SU-DHL-6 (cell line): ENCODE measurements at regions not wholly inside any gene's neighbourhood (a gene's known extent, or its start where the extent isn't known, plus 50 kb on each side); places are given as distances from the start of the nearest gene placed in this dataset.

Source experiments
- H2AFZ ChIP-seq: fragments of 200-600 bp; sonication (generic); 2 replicates; pipeline ENCODE4 v1.6.1; 2014; ENCODE audit warnings: low read depth, mild to moderate bottlenecking, moderate library complexity, mixed read lengths, antibody characterized with exemption, low read length; ENCODE audit not compliant: severe bottlenecking
- H3F3A ChIP-seq: fragments of 200-600 bp; shearing (Covaris generic); 2 replicates; pipeline ENCODE4 v1.6.0; 2016; ENCODE audit warnings: antibody characterized with exemption, mild to moderate bottlenecking; ENCODE audit not compliant: insufficient read depth
- H3K27ac ChIP-seq: fragments of 200-600 bp; sonication (generic); 2 replicates; pipeline ENCODE4 v1.5.1; 2016; ENCODE audit warnings: low read depth, mild to moderate bottlenecking, low read length, moderate library complexity, mixed read lengths
- H3K27me3 ChIP-seq: fragments of 200-600 bp; sonication (generic), shearing (Covaris generic); 2 replicates; pipeline ENCODE4 v1.6.0; 2014; ENCODE audit warnings: mild to moderate bottlenecking, low read length
- H3K36me3 ChIP-seq: fragments of 200-600 bp; sonication (generic); 2 replicates; pipeline ENCODE4 v1.6.1; 2014; ENCODE audit warnings: mild to moderate bottlenecking, low read length, mixed read lengths
- H3K4me2 ChIP-seq: fragments of 300-600, 200-600 bp; shearing (Covaris generic), sonication (generic); 2 replicates; pipeline ENCODE4 v1.6.0; 2014; ENCODE audit warnings: low read length, low read depth, mild to moderate bottlenecking; ENCODE audit not compliant: poor library complexity, severe bottlenecking
- H3K4me3 ChIP-seq: fragments of 200-600 bp; sonication (generic); 2 replicates; pipeline ENCODE4 v1.5.1; 2014; ENCODE audit warnings: antibody characterized with exemption, low read length, mild to moderate bottlenecking, mixed read lengths; ENCODE audit not compliant: insufficient read depth, poor library complexity, severe bottlenecking
- H3K79me2 ChIP-seq: fragments of 200-600 bp; sonication (generic); 2 replicates; pipeline ENCODE4 v1.6.1; 2014; ENCODE audit warnings: mild to moderate bottlenecking, low read length, moderate library complexity; ENCODE audit not compliant: insufficient read depth
- H3K9ac ChIP-seq: fragments of 200-600 bp; sonication (generic); 2 replicates; pipeline ENCODE4 v1.7.0; 2014; ENCODE audit warnings: mild to moderate bottlenecking, low read length
- H3K9me2 ChIP-seq: fragments of 200-600 bp; sonication (generic); replicated peaks from 2 replicates; pipeline ENCODE4 v1.6.1; 2014; ENCODE audit warnings: low read length; ENCODE audit not compliant: insufficient read depth
- H3K9me3 ChIP-seq: fragments of 200-600 bp; sonication (generic); 2 replicates; pipeline ENCODE4 v1.6.1; 2014; ENCODE audit warnings: low read length, mixed read lengths; ENCODE audit not compliant: insufficient read depth
- H4K20me1 ChIP-seq: fragments of 200-600 bp; sonication (generic); 2 replicates; pipeline ENCODE4 v1.6.1; 2014; ENCODE audit warnings: low read depth, mild to moderate bottlenecking, antibody characterized with exemption, low read length, moderate library complexity, mixed read lengths
- EZH2phosphoT487 ChIP-seq: fragments of 200-600 bp; sonication (generic), shearing (Covaris generic); conservative IDR thresholded peaks from 2 replicates; pipeline ENCODE4 v1.6.1; 2018; ENCODE audit warnings: mild to moderate bottlenecking, antibody characterized with exemption, low read length, moderate library complexity, mixed read lengths
- TF ChIP-seq, protein P1 (sequence below): fragments of 200-600 bp; sonication (generic); IDR thresholded peaks from one replicate; pipeline ENCODE4 v1.5.1; 2017; ENCODE audit warnings: antibody characterized with exemption, mild to moderate bottlenecking, low read length, moderate library complexity; ENCODE audit not compliant: insufficient read depth, poor library complexity, severe bottlenecking

DNA sequence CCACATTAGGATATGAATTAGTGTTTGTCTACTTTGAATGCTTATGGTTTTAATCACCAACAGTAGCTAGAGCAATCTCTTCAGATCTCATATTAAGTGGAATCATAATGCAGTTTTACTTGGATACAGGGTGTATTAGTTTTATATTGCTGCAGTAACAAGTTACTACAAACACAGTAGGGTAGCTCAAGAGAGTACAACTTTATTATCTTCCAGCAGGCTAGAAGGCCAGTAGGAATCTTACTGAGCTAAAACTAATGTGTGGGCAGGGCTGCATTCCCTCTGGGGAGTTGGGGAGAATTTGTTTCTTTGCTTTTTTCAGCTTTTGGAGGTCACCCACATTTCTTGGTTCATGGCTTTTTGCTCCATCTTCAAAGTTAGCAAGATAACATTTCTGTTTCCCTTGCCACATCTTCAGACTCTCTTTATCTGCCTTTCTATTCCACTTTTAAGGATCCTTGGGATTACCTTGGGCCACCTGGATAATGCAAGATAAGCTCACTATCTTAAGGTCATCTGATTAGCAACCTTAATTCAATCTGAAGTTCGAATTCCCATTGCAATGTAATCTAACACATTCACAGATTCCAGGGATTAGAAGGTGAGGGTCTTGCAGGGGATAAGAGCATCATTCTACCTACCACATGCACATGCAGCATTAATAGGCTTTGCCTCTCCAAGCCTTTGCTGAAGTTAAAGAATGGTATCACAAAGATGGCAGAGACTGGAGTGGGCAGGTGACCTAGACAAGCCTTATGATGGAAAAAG, 134.1 kb upstream of the SLC10A2 start:
- TF ChIP-seq, protein P1, sequence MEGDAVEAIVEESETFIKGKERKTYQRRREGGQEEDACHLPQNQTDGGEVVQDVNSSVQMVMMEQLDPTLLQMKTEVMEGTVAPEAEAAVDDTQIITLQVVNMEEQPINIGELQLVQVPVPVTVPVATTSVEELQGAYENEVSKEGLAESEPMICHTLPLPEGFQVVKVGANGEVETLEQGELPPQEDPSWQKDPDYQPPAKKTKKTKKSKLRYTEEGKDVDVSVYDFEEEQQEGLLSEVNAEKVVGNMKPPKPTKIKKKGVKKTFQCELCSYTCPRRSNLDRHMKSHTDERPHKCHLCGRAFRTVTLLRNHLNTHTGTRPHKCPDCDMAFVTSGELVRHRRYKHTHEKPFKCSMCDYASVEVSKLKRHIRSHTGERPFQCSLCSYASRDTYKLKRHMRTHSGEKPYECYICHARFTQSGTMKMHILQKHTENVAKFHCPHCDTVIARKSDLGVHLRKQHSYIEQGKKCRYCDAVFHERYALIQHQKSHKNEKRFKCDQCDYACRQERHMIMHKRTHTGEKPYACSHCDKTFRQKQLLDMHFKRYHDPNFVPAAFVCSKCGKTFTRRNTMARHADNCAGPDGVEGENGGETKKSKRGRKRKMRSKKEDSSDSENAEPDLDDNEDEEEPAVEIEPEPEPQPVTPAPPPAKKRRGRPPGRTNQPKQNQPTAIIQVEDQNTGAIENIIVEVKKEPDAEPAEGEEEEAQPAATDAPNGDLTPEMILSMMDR = no peak
- TF ChIP-seq EZH2phosphoT487 = no peak
- H3K27me3 ChIP-seq = no peaks in the 10 kb centered on the region
- no peaks in the 10 kb centered on the region for H3F3A ChIP-seq

GRCh38 chr13:103199380-103200088, 133.3 kb upstream of the SLC10A2 start:
- Histone ChIP-seq H3K4me2 (no peak overlapping the region), H3K27ac (no peak overlapping the region), H3F3A (no peaks in the 10 kb centered on the region), H3K27me3 (no peaks in the 10 kb centered on the region), H3K9me2 (0 out of 2 replicates have a peak, but pooled peaks cover 3% of the 10 kb centered on the region), H3K9ac (no peak overlapping the region), H3K79me2 (no peaks in the 10 kb centered on the region), H4K20me1 (no peaks in the 10 kb centered on the region), H3K36me3 (no peaks in the 10 kb centered on the region), H2AFZ (no peak overlapping the region), H3K9me3 (peaks cover 15% of the 10 kb centered on the region; the same call in 1 of the 2 replicates), H3K4me3 (no peak overlapping the region)
- no peak for TF ChIP-seq EZH2phosphoT487
- TF ChIP-seq, protein P1 = no peak

More for the DNA sequence above, 134.1 kb upstream of the SLC10A2 start:
- no peaks in the 10 kb centered on the region for H3K36me3 ChIP-seq
- H3K27ac ChIP-seq = no peak overlapping the region
- 0 out of 2 replicates have a peak, but pooled peaks cover 3% of the 10 kb centered on the region for H3K9me2 ChIP-seq
- H3K4me3 ChIP-seq = no peak overlapping the region
- no peak overlapping the region for H3K9ac ChIP-seq
- no peak overlapping the region for H2AFZ ChIP-seq
- H3K79me2 ChIP-seq = no peaks in the 10 kb centered on the region
- no peak overlapping the region for H3K4me2 ChIP-seq
- peaks cover 15% of the 10 kb centered on the region; the same call in 1 of the 2 replicates for H3K9me3 ChIP-seq
- H4K20me1 ChIP-seq = no peaks in the 10 kb centered on the region

GRCh38 chr13:103196356-103196755, 130.1 kb upstream of the SLC10A2 start:
- Histone ChIP-seq H3K4me3 (no peak overlapping the region), H3K9ac (no peak overlapping the region), H3K4me2 (no peak overlapping the region), H3F3A (no peaks in the 10 kb centered on the region), H2AFZ (no peak overlapping the region), H3K27ac (no peak overlapping the region), H4K20me1 (no peaks in the 10 kb centered on the region), H3K27me3 (no peaks in the 10 kb centered on the region), H3K36me3 (no peaks in the 10 kb centered on the region), H3K9me2 (no peaks in the 10 kb centered on the region), H3K9me3 (peaks cover 15% of the 10 kb centered on the region; the same call in 1 of the 2 replicates), H3K79me2 (no peaks in the 10 kb centered on the region)
- no peak for TF ChIP-seq EZH2phosphoT487
- TF ChIP-seq, protein P1 = no peak
